SK-N-MC (cell line): ENCODE measurements at regions not wholly inside any gene's neighbourhood (a gene's known extent, or its start where the extent isn't known, plus 50 kb on each side); places are given as distances from the start of the nearest gene placed in this dataset.

Source experiments
- EZH2 ChIP-seq: fragments of 200-600 bp; sonication (generic); IDR thresholded peaks from one replicate; pipeline ENCODE4 v1.6.1; 2017; ENCODE audit warnings: antibody characterized with exemption
- POLR2AphosphoS5 ChIP-seq: IDR thresholded peaks from 2 replicates; pipeline ENCODE4 v1.6.1; 2012; ENCODE audit warnings: mild to moderate bottlenecking, low read depth, low read length, borderline replicate concordance

DNA sequence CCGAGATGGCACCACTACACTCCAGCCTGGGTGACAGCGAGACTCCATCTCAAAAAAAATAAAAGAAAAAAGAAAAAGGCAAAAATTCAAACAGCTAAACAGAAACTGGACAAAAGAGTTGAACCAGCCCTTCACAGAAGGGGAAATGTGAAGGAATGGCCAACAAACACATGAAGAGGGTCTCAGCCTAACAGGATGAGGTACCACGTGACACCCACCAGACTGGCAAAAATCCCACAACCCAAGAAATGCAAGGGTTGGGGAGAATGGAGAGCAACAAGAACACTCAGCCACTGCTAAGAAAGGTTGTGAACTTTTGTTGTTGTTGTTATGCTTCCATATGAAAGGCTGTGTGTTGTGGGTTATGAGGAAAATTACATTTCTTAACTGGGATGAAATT, 357.7 kb downstream of the PREX1 start:
- TF ChIP-seq EZH2 (no peak), POLR2AphosphoS5 (no peak)
